HG02938 (cell line): ENCODE measurements at regions not wholly inside any gene's neighbourhood (a gene's known extent, or its start where the extent isn't known, plus 50 kb on each side); places are given as distances from the start of the nearest gene placed in this dataset.

ENCODE experiments used
- ATAC-seq: cut with Tn5 transposase; IDR thresholded peaks from one replicate; pipeline ENCODE4 v1.9.1; 2021; ENCODE audit warnings: mild to moderate bottlenecking, moderate library complexity; ENCODE audit not compliant: unreplicated experiment

DNA sequence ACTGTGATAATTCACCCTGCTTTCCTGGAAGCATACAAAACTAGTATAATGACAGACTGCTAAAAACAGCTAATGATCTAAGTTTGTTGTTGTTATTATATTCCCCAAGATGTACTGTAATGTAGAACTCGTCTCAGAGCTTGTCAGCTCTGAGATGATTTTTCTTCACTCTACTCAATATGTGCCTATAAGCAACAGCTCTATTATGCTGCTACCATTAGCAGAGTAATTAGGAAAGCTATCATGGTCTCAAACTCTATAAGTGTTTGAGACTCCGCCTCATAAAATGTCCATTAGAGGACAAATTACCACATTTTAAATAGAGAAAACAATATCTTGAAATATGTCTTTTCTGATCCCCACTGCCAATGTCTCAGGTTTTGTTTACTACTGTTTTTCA lies 476.5 kb upstream of the PCDH15 start:
- ATAC-seq: no peak

DNA sequence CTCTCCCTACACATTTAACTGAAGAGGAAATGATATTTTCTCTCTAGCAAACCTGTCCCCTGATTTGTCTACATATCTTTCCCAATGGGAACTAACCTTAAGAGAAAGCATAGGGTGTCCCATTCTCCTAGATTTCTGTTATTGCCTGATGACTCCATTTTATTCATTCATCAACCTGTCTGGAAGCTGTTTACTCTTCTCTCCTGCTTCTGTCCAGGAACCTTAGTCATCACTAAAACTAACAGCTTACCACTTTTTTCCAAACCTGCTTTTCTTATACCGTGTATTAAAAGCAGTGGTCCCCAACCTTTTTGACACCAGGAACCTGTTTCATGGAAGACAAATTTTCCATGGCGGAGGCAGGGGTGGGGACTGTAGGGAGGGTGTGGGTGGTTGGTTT lies 473.3 kb upstream of the PCDH15 start:
- no peak for ATAC-seq

DNA sequence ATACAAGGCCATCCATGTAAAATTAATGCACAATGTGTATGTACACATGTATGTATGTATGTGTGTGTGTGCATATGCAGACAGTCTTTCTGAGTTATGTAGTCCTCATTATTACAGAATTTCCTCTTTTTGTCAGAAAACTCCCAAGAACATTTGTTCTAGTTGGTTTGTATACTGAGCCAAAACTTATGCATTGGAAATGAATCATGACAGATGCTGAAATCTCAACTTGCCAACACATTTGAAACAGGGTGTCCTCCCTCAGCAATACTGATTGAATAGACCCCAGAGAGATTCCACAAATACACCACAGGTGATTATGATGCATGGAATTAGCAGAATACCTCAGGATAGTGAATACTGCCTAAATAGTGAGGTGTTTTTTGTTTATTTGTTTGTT lies 472.9 kb upstream of the PCDH15 start:
- no peak for ATAC-seq

DNA sequence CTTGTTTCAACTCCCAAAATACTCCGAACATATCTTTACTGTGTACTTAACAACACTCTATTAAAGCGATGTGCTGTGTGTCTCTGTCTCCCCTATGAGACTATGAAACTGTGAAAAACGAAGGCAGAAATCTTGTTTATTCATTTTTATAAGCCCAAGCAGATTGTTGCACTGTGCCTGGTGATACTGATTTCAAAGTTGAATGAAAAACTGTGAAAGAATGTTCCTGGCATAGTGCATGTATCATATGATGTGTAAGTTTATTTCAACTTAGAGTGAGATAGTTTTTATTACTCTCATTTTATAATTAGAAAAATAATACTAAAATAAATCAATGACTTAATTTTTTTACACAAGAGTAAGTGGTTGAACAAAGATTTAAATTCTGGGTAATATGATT lies 471.9 kb upstream of the PCDH15 start:
- no peak for ATAC-seq

DNA sequence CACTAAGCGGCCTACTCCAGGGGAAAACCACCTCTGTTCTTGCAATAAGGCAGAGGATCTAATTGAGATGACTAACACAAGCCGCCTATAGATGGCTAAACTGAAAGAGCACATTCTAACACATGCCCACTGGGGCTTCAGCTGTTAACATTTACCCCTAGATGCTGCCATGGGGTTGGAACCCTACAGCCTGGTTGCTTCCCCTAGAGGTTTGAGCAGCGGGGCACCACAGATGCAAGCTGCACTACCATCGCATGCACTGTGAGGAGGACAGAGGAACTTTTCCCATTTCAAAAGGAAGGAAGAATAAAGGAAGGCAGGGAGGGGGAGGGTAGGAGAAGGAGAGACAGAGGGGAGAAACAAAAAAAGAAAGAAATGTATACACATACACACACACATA lies 465.8 kb upstream of the PCDH15 start:
- ATAC-seq: no peak

DNA sequence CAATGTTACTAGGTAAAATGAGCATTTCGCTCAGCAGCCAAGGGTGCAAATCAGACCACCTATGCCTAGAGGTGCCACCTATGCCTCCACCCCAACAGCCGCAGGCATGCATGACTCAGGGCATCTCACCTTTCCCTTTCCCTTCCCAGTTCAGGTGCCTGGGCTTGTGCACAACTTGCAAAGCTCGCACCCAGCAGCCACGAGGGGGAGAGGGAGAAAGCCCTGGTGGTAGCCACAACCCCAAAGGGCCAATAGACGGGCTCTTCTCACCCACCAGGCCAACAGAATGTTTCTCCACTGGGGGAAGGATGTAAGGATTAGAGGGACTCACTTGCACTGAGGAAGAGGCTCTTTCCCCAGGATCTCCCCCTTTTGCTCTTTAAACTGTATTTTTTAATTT lies 462.3 kb upstream of the PCDH15 start:
- ATAC-seq: no peak

DNA sequence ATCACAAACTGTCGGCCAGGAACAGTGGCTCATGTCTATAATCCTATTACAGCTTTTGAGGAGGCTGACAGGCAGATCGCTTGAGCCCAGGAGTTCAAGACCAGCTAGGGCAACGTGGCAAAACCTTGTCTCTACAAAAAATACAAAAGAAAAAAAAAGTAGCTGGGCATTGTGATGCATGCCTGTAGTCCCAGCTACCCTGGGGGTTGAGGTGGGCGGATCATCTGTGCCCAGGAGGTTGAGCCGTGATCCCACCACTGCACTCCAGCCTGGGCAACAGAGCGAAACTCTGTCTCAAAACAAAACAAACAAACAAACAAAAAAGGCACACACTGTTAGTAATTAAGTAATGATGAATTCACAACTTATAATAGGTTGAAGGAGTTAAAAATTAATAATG lies 441.5 kb upstream of the PCDH15 start:
- ATAC-seq: no peak

DNA sequence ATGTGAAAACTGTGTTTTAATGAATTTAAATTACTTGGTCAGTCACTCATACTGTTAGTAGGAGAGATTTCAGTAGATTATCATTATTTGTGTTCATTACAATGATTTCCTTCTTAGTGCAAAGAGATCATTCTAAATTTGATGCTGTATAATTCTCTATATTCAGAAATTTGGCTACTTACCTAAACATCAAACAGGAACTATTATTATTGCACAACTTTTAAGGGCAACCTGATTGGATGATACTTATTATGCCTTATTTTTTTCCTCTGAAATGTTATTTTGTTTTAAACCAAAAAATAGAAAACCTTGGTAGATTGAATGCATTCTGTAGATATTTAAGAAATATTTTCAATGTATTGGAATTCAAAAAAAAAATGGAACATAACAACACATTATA lies 436.4 kb upstream of the PCDH15 start:
- ATAC-seq: no peak

DNA sequence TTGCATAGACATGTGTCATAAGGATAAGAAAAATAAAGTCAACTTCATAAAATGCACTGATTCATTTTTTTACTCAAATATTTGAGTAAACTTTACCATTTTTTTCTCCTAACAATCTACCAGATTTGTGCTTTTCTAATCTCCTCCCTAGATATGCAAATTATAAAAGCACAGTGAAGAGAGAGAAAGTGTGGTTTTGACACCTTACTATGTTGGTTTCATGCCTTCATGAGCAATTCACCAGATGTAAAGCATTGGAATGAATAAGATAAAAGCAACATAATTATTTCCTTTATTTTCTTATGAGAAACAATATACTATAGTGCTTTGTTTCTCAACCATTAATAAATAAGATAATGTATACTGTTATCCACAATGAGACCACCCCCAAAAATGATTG lies 432.5 kb upstream of the PCDH15 start:
- ATAC-seq: peak; percentile 99

DNA sequence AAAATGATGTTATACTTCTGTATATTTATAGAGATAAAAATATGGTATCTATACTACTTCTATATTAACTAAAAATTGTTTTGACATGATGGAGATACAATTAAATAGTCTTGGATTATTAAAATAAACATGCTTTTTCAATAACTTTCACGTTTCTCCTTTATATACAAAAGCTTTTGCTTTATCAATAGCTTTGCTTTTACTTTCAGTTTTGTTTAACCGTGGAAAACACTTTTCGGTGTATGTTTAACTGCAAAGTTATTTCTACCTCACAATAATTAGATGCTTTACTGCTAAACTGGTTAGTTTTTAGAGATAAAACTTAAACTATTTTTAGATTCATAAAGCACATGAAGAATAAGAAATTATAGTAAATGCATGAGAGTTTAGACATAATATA lies 432.1 kb upstream of the PCDH15 start:
- no peak for ATAC-seq

DNA sequence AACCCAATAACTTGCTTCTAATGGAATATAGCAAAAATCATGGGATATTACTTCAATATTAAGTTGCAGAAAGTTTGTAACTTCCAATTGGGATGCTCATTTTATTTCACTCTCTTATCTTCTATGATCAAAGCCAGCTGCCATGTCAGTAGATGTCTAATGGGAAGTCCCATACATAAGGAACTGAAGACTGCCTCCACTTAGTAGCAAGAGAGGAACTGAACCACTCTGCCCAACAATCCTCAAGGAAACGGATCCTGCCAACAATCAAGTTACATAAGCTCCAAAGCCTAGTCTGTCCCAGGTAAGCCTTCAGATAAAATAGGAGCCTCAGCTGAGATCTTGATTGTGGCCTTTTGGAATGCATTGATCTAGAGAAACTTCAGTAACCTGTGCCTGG lies 431.5 kb upstream of the PCDH15 start:
- ATAC-seq: no peak

DNA sequence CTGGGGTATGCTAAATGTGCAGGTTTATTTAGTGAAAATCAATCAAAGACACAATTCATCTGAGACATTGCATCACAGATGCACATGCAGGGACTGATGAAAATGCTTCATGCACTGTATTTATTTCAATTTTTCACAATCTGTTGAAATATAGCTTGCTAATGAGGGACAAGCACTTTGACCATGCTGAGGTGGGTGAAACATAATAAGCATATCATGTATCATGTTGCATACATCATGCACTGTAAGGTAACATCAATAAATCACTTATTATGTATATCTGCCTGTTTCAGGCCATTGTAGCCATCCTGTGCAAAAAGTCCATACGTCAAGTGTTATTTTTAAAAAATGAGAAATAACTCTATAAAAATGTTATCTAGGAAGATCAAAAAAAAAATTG lies 426.9 kb upstream of the PCDH15 start:
- no peak for ATAC-seq

DNA sequence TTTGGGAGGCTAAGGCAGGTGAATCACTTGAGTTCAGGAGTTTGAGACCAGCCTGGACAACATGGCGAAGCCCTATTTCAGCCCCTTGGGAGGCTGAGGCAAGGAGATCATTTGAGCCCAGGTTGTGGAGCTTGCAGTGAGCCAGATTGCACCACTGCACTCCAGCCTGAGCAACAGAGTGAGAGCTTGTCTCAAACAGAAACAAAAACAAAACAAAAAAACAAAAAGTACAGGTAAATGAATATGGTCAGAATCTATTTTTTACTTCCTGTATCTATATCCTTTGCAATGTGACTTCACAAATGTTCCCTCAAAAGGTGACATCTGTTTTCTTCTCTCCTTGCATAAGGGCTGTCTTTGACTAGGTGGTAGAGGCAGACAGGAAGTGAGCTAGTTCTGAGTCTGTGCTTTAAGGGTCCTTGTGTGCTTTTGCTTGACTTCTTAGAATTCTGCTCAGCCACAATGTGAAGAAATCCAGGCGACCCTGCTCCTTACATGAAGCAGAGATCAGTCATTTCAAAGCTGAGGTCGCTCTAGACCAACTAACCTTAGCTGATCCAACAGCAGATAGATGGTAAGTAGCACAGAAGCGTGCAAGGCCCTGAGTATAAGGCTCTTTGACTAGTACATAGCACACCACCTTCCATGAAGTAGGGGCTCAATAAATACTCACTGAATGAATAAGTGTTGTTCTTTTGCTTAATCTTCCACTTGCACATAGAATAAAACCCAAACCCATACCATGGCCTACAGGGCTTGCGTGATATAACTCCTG lies 423.2 kb upstream of the PCDH15 start:
- ATAC-seq: peak; percentile 51

DNA sequence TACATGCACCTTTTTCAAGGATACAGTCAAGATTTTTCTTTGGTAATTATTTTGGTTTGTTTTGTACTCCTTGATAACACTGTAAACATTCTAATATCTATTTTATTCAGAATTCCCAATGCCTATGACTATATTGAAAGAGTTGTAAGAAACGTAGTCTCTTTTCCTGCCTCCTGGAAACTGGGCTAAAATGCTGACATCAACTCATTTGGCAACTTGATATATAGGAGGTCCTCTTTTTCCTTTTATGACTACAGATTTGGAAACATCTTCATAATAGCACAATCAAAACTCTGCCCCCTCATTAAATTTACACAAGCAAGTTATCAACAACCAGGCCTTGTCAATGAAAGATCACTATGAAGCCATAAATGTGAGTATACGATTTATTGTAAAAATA lies 422.3 kb upstream of the PCDH15 start:
- no peak for ATAC-seq

DNA sequence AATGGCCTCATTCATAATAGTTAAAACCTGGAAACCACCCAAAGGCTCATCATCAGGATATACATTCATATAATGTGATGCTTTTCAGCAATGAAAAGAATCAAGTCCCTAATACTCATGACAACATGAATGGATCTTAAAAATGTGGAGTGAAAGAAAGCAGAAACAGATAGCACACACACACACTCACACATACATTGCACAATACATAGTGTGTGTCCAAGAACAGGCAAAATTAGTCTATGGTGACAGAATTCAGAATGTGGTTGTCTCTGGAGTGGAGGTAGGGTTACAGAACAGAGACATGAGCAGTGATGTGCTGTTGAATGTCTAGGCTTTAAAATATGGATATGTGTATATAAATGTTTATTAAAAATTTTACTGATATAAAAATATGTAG lies 419.9 kb upstream of the PCDH15 start:
- ATAC-seq: no peak

DNA sequence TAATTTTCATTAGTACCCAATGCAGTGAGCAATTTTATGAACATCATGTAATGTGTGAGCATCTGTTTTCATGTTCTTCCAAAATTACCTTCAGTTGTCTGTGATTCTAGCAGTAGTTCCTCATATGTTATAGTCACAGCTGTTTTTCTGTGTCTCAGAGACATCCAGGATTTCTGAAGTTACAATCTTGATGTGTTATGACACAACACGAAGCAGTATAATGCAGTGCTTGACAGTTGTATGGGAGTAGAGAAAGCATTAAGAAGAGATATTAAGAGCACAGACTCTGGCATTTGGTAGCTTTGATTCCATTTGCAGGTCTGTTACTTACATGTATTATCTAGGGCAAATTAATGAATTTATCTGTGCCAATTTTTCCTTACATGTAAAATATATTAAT lies 414.7 kb upstream of the PCDH15 start:
- ATAC-seq: no peak

DNA sequence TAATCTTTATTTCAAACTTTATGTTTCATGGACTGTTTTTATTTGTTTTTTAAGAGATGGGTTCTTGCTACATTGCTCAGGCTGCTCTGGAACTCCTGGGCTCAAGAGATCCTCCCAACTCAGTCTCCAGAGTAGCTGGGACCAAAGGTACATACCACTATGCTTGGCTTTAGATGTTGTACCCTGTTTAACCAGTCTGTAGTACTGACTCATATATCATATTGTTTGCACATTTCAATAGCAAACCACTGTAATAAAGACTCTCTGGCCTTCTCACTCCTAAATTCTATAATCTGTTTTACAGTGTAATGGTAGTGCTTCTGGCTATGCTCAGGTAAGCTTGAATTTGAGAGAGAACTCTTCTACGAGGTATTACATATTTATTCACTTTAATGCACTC lies 413.6 kb upstream of the PCDH15 start:
- no peak for ATAC-seq

DNA sequence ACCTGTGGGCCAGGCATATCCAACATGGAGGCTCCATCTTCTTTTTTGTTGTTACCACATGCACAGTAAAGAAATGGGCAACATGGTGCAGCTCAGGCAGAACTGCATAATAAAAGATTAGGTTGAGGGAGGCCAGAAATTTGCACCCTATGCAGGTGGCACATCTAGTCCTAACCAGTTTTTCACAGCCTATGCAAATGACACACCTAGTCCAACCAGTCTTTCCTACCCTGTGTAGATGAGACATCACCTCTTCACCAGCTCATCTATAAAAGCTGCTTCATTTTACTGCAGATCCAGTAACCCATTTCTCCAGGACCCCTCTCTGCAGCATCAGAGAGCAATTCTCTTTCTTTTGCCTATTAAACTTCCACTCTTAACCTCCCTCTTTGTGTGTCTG lies 411.0 kb upstream of the PCDH15 start:
- no peak for ATAC-seq

DNA sequence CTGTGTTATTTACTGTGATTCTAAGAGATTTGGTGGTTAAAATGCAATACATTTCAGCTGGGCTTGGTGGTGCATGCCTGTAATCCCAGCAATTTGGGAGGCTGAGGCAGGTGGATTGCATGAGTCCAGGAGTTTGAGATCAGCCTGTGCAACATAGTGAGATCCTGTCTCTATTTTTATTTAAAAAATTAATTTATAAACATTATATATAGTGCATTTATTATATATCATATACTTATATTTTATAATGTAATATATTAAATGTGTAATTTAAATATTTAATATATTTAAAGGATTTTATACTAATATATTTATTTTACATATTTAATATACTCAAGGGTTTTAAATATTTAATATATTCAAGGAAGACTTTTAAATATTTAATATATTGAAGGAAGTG lies 402.8 kb upstream of the PCDH15 start:
- ATAC-seq: no peak

DNA sequence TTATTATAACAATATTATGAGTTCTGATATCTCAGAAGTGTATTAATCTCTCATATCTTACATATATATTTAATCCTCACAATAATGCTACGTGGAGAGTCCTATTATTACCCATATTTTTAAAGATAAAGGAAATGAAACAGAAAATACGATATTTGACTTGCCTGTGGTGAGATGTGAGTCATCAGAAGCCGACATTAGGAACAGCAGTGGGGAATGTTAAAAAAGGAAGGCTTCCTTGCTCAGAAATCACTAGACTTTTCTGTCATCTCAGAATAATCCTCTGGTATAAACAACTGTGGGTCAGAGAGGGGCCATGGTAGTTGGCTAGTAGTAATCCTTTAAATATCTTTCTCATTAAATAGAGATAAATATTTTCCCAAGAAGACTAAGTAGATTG lies 402.3 kb upstream of the PCDH15 start:
- peak; percentile 50 for ATAC-seq

DNA sequence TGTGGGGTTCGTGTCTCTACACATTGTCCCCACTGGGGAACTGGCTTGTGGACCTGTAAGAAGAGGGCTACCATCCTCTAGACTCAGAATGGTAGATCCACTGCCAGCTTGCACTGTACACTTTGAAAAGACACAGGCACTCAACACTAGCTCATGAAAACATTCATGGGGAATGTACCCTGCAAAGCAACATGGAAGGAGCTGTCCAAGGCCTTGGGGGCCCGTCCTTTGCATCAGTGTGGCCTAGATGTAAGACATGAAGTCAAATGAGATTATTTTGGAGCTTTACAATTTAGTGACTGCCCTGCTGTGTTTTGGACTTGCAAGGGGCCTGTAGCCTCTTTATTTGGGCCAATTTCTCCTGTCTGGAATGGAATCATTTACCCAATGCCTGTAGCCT lies 399.0 kb upstream of the PCDH15 start:
- ATAC-seq: no peak

DNA sequence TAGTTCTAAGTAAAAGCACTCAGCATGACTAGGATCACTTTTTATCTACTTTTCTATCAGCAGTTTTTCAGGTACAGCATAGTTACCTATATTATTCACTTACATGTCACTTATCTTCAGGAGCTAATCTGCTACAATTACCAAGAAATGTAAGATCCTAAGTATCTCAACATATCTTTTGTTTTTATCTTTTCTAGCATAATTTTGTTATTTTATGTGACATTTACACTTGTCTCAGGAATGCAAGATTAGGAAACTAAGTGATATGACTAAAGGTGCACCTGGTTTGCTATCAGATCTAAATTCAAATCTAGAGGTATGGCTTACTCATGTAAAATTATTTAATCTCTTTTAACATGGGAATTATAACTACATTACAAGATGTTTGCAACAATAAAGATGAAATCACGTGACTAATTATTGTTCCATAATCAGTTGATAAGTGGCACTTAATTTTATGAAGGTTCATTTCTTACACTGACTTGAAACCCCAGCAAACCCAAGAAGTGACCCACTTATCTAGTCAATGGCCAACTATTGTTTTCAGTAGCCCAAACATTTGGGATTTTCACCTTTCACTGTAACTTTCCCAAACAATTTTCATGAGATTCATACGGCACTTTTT lies 390.3 kb upstream of the PCDH15 start:
- ATAC-seq: no peak

DNA sequence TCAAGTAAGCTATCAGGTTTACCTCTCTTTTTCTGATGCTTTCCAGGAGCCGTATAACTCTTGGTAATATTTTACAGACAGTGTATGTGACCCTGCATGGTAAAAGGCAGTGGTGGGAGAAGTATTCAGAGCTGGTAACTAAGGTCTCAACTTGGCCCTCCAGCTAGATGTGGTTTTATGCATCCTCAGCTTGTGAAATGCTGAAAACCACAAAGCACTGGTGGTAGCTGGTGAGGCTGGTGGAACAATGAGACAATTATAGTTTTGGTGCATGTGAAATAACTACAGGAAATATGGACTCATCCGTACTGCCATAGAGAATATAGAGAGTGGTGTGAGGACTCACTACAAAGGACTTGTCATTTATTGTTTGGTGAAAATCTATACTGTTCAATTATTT lies 383.0 kb upstream of the PCDH15 start:
- no peak for ATAC-seq
